ENCODE measurements at regions not wholly inside any gene's neighbourhood (a gene's known extent, or its start where the extent isn't known, plus 50 kb on each side); places are given as distances from the start of the nearest gene placed in this dataset.

GRCh38 chr13:50389726-50390125 lies 374.5 kb downstream of the KCNRG start:
- TF ChIP-seq, protein P1, sequence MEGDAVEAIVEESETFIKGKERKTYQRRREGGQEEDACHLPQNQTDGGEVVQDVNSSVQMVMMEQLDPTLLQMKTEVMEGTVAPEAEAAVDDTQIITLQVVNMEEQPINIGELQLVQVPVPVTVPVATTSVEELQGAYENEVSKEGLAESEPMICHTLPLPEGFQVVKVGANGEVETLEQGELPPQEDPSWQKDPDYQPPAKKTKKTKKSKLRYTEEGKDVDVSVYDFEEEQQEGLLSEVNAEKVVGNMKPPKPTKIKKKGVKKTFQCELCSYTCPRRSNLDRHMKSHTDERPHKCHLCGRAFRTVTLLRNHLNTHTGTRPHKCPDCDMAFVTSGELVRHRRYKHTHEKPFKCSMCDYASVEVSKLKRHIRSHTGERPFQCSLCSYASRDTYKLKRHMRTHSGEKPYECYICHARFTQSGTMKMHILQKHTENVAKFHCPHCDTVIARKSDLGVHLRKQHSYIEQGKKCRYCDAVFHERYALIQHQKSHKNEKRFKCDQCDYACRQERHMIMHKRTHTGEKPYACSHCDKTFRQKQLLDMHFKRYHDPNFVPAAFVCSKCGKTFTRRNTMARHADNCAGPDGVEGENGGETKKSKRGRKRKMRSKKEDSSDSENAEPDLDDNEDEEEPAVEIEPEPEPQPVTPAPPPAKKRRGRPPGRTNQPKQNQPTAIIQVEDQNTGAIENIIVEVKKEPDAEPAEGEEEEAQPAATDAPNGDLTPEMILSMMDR (IDR thresholded peaks at IDR 0.05; ENCODE audit: insufficient read depth, low read length, poor library complexity, severe bottlenecking): no peak
- no peak for TF ChIP-seq EZH2phosphoT487 (conservative IDR thresholded peaks at IDR 0.05; ENCODE audit: low read length)

Measured in SU-DHL-6 (cell line).